ENCODE measurements at regions not wholly inside any gene's neighbourhood (a gene's known extent, or its start where the extent isn't known, plus 50 kb on each side); places are given as distances from the start of the nearest gene placed in this dataset.

DNA sequence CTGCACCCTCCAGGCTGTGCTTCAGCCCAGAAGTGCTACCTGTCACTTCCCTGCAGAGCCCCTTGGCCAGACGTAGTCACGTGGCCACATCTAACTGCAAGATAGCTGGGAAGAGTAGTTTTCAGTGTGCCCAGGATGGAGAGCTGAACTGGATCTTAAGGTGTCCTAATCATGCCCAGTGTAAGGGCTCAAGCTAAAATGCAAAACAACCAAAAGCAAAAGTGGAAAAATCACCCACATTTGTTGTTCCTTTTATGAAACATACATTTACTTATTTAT, 59.4 kb upstream of the ROR1 start:
- Histone ChIP-seq H4K20me1 (ENCODE audit: control insufficient read depth, insufficient read depth, insufficient read length) (no peaks in the 10 kb centered on the region), H3K27ac (ENCODE audit: insufficient read length, low read depth, low read length) (no peak overlapping the region), H2BK12ac (ENCODE audit: insufficient read length, low read depth, low read length) (no peak overlapping the region), H3K4me2 (ENCODE audit: insufficient read depth, insufficient read length, low read length) (no peak overlapping the region), H3K56ac (ENCODE audit: insufficient read length, low read depth, low read length) (no peak overlapping the region), H2BK5ac (ENCODE audit: insufficient read length, low read length) (no peak overlapping the region), H3K23ac (ENCODE audit: insufficient read length, low read depth, low read length) (no peak overlapping the region), H4K5ac (ENCODE audit: insufficient read length, low read depth, low read length) (no peak overlapping the region), H3K18ac (ENCODE audit: insufficient read length, low read depth, low read length) (no peak overlapping the region), H3K14ac (ENCODE audit: insufficient read depth, low read length) (no peak overlapping the region), H2BK20ac (ENCODE audit: low read depth, low read length, poor library complexity, severe bottlenecking) (no peak overlapping the region), H4K91ac (ENCODE audit: insufficient read length, low read depth, low read length) (no peak overlapping the region), H4K8ac (replicated peaks; ENCODE audit: insufficient read length, low read depth, low read length) (no peak overlapping the region), H2AFZ (ENCODE audit: low read length) (no peak overlapping the region), H3K4me1 (ENCODE audit: insufficient read depth, low read length) (0 out of 2 replicates have a peak, but pooled peaks cover 2% of the 10 kb centered on the region), H3K27me3 (ENCODE audit: insufficient read depth, low read length) (no peaks in the 10 kb centered on the region), H2BK120ac (ENCODE audit: low read depth, low read length, poor library complexity, severe bottlenecking) (no peak overlapping the region), H3K79me2 (ENCODE audit: insufficient read depth, low read length) (no peaks in the 10 kb centered on the region), H3K9ac (ENCODE audit: extremely low read depth, insufficient read length, low read length) (no peak overlapping the region), H3K9me3 (ENCODE audit: control insufficient read depth, low read depth, low read length) (no peaks in the 10 kb centered on the region), H2AK5ac (ENCODE audit: insufficient read length, low read length) (no peak overlapping the region), H3K4ac (ENCODE audit: low read depth, low read length) (no peak overlapping the region), H2BK15ac (ENCODE audit: low read depth, low read length) (no peak overlapping the region), H3K23me2 (ENCODE audit: insufficient read length, low read depth, low read length, poor library complexity, severe bottlenecking) (no peaks in the 10 kb centered on the region), H3K79me1 (ENCODE audit: insufficient read depth, low read depth, low read length, poor library complexity, severe bottlenecking) (no peaks in the 10 kb centered on the region), H3T11ph (ENCODE audit: low read length) (no peak overlapping the region)
- TF ChIP-seq, protein P1, sequence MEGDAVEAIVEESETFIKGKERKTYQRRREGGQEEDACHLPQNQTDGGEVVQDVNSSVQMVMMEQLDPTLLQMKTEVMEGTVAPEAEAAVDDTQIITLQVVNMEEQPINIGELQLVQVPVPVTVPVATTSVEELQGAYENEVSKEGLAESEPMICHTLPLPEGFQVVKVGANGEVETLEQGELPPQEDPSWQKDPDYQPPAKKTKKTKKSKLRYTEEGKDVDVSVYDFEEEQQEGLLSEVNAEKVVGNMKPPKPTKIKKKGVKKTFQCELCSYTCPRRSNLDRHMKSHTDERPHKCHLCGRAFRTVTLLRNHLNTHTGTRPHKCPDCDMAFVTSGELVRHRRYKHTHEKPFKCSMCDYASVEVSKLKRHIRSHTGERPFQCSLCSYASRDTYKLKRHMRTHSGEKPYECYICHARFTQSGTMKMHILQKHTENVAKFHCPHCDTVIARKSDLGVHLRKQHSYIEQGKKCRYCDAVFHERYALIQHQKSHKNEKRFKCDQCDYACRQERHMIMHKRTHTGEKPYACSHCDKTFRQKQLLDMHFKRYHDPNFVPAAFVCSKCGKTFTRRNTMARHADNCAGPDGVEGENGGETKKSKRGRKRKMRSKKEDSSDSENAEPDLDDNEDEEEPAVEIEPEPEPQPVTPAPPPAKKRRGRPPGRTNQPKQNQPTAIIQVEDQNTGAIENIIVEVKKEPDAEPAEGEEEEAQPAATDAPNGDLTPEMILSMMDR (conservative IDR thresholded peaks at IDR 0.05) = no peak
- no peaks in the 10 kb centered on the region for H3K36me3 Mint-ChIP-seq (ENCODE audit: insufficient read depth in 1 of 3, low read depth in 3 of 3)
- peak overlapping the region in 1 of 3 experiments; percentile 76; a peak in 2 of 7 replicates for H3K27ac Mint-ChIP-seq
- DNase-seq = no peak
- no peak overlapping the region for H3K4me3 Mint-ChIP-seq
- no CpG with 5 or more reads among the region's 2 CpGs for WGBS (ENCODE audit: extremely low coverage, insufficient read length, low lambda C conversion rate)
- H3K27me3 Mint-ChIP-seq (ENCODE audit: low read depth) = peaks cover 2% of the 10 kb centered on the region; the same call in 1 of the 2 replicates
- no peaks in the 10 kb centered on the region for H3K9me3 Mint-ChIP-seq
- peaks cover 11% of the 10 kb centered on the region in 2 experiments for H3K4me1 Mint-ChIP-seq

Data from H9 (cell line).